Keratinocyte (primary cell): ENCODE measurements at regions not wholly inside any gene's neighbourhood (a gene's known extent, or its start where the extent isn't known, plus 50 kb on each side); places are given as distances from the start of the nearest gene placed in this dataset.

ENCODE experiments used
- CTCF ChIP-seq, 3 experiments: IDR thresholded peaks in 1 of 3; conservative IDR thresholded peaks in 1 of 3; optimal IDR thresholded peaks in 1 of 3; 2 replicates in 2 of 3; 3 replicates in 1 of 3; pipeline versions ENCODE3 to v1.5.1; 2011; ENCODE audit warnings: low read length in 3 of 3, mild to moderate bottlenecking in 3 of 3, moderate library complexity in 2 of 3, control low read depth in 1 of 3, inconsistent platforms in 1 of 3; ENCODE audit not compliant: insufficient read depth in 2 of 3; ENCODE audit errors: extremely low read depth in 1 of 3
- EZH2 ChIP-seq: IDR thresholded peaks from one replicate; pipeline ENCODE4 v1.6.1; 2012; ENCODE audit warnings: inconsistent platforms, mild to moderate bottlenecking, low read length, moderate library complexity

DNA sequence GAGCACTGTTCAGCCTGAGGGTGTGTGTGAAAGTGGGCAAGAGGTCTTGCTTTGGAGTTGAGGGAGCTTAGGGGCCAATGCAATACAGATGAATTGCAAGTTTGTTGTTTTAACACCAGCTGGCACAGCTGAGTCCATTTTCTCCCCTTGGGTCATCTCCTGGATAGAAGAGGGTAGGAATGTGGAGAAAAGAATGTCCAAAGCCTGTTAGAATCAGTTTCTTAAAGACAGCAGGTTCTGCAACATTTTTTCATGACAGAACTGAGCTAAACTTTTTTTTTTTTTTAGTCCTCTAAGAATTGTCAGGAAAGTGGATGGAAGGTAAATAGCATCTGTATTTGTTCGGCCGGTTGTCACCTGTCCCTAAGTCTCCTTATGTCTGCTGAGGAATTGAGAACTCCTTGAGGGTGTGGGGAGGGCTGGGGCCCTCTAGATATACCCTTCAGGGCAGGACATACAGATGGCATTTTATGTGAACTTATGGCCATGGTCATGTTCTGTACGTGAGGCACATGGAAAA is 211.1 kb upstream of the CADM1 start:
- TF ChIP-seq CTCF (optimal IDR thresholded peaks at IDR 0.05 in 1 of 3, IDR thresholded peaks at IDR 0.05 in 1 of 3, conservative IDR thresholded peaks at IDR 0.05 in 1 of 3; ENCODE audit: extremely low read depth in 1 of 3, insufficient read depth in 2 of 3, low read length in 3 of 3) (no peak), EZH2 (no peak)
